HG03175 (cell line): ENCODE measurements at regions not wholly inside any gene's neighbourhood (a gene's known extent, or its start where the extent isn't known, plus 50 kb on each side); places are given as distances from the start of the nearest gene placed in this dataset.
"Not testable (repeated sequence)": the region's sequence is repeated elsewhere in the genome, so short reads cannot be mapped to it uniquely, and the experiment has no call there.

Experiments used
- ATAC-seq: cut with Tn5 transposase; IDR thresholded peaks from one replicate; pipeline ENCODE4 v1.9.1; 2021; ENCODE audit warnings: mild to moderate bottlenecking, moderate library complexity; ENCODE audit not compliant: unreplicated experiment

- ATAC-seq: no peak
These were observed 224.2 kb downstream of the NPHP4 start for GRCh38 chr1:5768014-5768413.

GRCh38 chr1:5766996-5767395, 225.2 kb downstream of the NPHP4 start:
- not testable (repeated sequence) for ATAC-seq

- no peak for ATAC-seq
These were observed 226.0 kb downstream of the NPHP4 start for GRCh38 chr1:5765997-5766913.

GRCh38 chr1:5765483-5765882, 226.7 kb downstream of the NPHP4 start:
- ATAC-seq: no peak

- ATAC-seq: no peak
These were observed 227.3 kb downstream of the NPHP4 start for GRCh38 chr1:5764959-5765358.

GRCh38 chr1:5764464-5764863, 227.8 kb downstream of the NPHP4 start:
- no peak for ATAC-seq

GRCh38 chr1:5763696-5764370, 228.4 kb downstream of the NPHP4 start:
- ATAC-seq: no peak

GRCh38 chr1:5758859-5759578, 233.2 kb downstream of the NPHP4 start:
- ATAC-seq: no peak

- no peak for ATAC-seq
These were observed 234.0 kb downstream of the NPHP4 start for GRCh38 chr1:5758000-5758858.

- no peak for ATAC-seq
These were observed 234.9 kb downstream of the NPHP4 start for GRCh38 chr1:5757187-5757805.

GRCh38 chr1:5756434-5757186, 235.6 kb downstream of the NPHP4 start:
- no peak for ATAC-seq

- ATAC-seq: no peak
These were observed 236.6 kb downstream of the NPHP4 start for GRCh38 chr1:5755552-5756125.

- ATAC-seq: no peak
These were observed 237.2 kb downstream of the NPHP4 start for GRCh38 chr1:5754817-5755551.

GRCh38 chr1:5753549-5754421, 238.4 kb downstream of the NPHP4 start:
- ATAC-seq: no peak

- no peak for ATAC-seq
These were observed 239.3 kb downstream of the NPHP4 start for GRCh38 chr1:5752746-5753548.
